Panc1 (cell line): ENCODE measurements at regions not wholly inside any gene's neighbourhood (a gene's known extent, or its start where the extent isn't known, plus 50 kb on each side); places are given as distances from the start of the nearest gene placed in this dataset.

ENCODE experiments used
- ATAC-seq: fragments of 200-7000 bp; cut with Tn5 transposase; 2 replicates; pipeline ENCODE4 v1.9.1; 2020; ENCODE audit warnings: mild to moderate bottlenecking, moderate library complexity
- BruUV-seq: library from RNA; stranded (reverse); fragments of 400-500 nt; replicated peaks from 2 replicates; lab custom pipeline; 2021; lab: Mats Ljungman, UMichigan
- CTCF ChIA-PET: fragments of 300-600 bp; sonication (Branson Sonifier 250); formaldehyde crosslinking; loops from one replicate; lab custom pipeline; 2022; ENCODE audit warnings: antibody characterized with exemption; lab: Charles Lee
- POLR2A ChIA-PET: fragments of 300-600 bp; sonication (Branson Sonifier 250); formaldehyde crosslinking; loops from one replicate; lab custom pipeline; 2022; ENCODE audit warnings: antibody characterized with exemption; lab: Charles Lee
- DNase-seq: peaks from one replicate; pipeline ENCODE4 v3.0.0-alpha.2; 2010; ENCODE audit warnings: low read depth, low spot score
- H3K27ac ChIP-seq: 2 replicates; pipeline ENCODE4 v1.5.1; 2011; ENCODE audit warnings: mild to moderate bottlenecking, low read length, inconsistent platforms
- H3K27me3 ChIP-seq: fragments of 200-500 bp; sonication (Bioruptor generic); 2 replicates; pipeline ENCODE4 v1.6.0; 2014; ENCODE audit warnings: low read length, inconsistent platforms; ENCODE audit not compliant: control insufficient read depth, insufficient read depth
- H3K36me3 ChIP-seq: fragments of 200-500 bp; sonication (Bioruptor generic); 2 replicates; pipeline ENCODE4 v1.5.1; 2014; ENCODE audit warnings: inconsistent platforms, mild to moderate bottlenecking, low read length, moderate library complexity; ENCODE audit not compliant: control insufficient read depth, insufficient read depth
- H3K4me1 ChIP-seq: 2 replicates; pipeline ENCODE4 v1.5.1; 2011; ENCODE audit warnings: inconsistent platforms, mild to moderate bottlenecking, low read length, moderate library complexity; ENCODE audit not compliant: control insufficient read depth, insufficient read depth
- H3K4me3 ChIP-seq, 2 experiments: 2 replicates each; pipeline ENCODE4 v1.5.1; 2011 to 2012; ENCODE audit warnings: low read depth in 2 of 2, low read length in 2 of 2, mild to moderate bottlenecking in 2 of 2, inconsistent platforms in 1 of 2, moderate library complexity in 1 of 2
- H3K9me3 ChIP-seq: fragments of 200-500 bp; sonication (Bioruptor generic); 2 replicates; pipeline ENCODE4 v1.5.1; 2014; ENCODE audit warnings: low read depth, mild to moderate bottlenecking, inconsistent platforms, low read length, moderate library complexity; ENCODE audit not compliant: control insufficient read depth, insufficient read depth
- CTCF ChIP-seq: fragments of 450-650 bp; IDR thresholded peaks from 2 replicates; pipeline ENCODE4 v1.5.1; 2017; ENCODE audit warnings: mild to moderate bottlenecking
- POLR2AphosphoS5 ChIP-seq: IDR thresholded peaks from 2 replicates; pipeline ENCODE4 v1.6.1; 2012; ENCODE audit warnings: mild to moderate bottlenecking, low read depth, low read length, moderate library complexity
- SIN3A ChIP-seq: IDR thresholded peaks from 2 replicates; pipeline ENCODE4 v1.6.1; 2012; ENCODE audit warnings: low read depth, mild to moderate bottlenecking, low read length, moderate library complexity, borderline replicate concordance; ENCODE audit not compliant: insufficient read depth
- TCF7L2 ChIP-seq: IDR thresholded peaks from 2 replicates; pipeline ENCODE4 v1.6.1; 2011; ENCODE audit warnings: mild to moderate bottlenecking, low read depth, low read length, inconsistent platforms
- in situ Hi-C: cut with HindIII; loops from 2 replicates; pipeline ENCODE4 v1.10.0; 2016; ENCODE audit warnings: low sequenced_read_pairs, low pct_unique_long_range_greater_than_20kb
- intact Hi-C: fragments of 100-400 bp; cut with micrococcal nuclease; formaldehyde crosslinking; loops from one replicate; pipeline ENCODE4 v1.10.0; 2022; ENCODE audit not compliant: unreplicated experiment
- TF ChIP-seq, protein P1 (sequence below), 2 experiments: IDR thresholded peaks; 2 replicates each; pipeline ENCODE4 v1.6.1; 2011 to 2012; ENCODE audit warnings: low read depth in 2 of 2, control low read depth in 1 of 2, low read length in 1 of 2, mild to moderate bottlenecking in 1 of 2, moderate library complexity in 1 of 2; ENCODE audit not compliant: insufficient read depth in 1 of 2

- Histone ChIP-seq H3K36me3 (no peaks in the 10 kb centered on the region), H3K9me3 (no peaks in the 10 kb centered on the region), H3K4me1 (no peaks in the 10 kb centered on the region), H3K27ac (no peak overlapping the region), H3K4me3 (no peak overlapping the region), H3K27me3 (peaks cover 13% of the 10 kb centered on the region)
- in situ Hi-C loops: no loop called here
- TF ChIP-seq TCF7L2: no peak
- TF ChIP-seq POLR2AphosphoS5: no peak
- TF ChIP-seq SIN3A: no peak
- TF ChIP-seq CTCF: no peak
- TF ChIP-seq, protein P1, sequence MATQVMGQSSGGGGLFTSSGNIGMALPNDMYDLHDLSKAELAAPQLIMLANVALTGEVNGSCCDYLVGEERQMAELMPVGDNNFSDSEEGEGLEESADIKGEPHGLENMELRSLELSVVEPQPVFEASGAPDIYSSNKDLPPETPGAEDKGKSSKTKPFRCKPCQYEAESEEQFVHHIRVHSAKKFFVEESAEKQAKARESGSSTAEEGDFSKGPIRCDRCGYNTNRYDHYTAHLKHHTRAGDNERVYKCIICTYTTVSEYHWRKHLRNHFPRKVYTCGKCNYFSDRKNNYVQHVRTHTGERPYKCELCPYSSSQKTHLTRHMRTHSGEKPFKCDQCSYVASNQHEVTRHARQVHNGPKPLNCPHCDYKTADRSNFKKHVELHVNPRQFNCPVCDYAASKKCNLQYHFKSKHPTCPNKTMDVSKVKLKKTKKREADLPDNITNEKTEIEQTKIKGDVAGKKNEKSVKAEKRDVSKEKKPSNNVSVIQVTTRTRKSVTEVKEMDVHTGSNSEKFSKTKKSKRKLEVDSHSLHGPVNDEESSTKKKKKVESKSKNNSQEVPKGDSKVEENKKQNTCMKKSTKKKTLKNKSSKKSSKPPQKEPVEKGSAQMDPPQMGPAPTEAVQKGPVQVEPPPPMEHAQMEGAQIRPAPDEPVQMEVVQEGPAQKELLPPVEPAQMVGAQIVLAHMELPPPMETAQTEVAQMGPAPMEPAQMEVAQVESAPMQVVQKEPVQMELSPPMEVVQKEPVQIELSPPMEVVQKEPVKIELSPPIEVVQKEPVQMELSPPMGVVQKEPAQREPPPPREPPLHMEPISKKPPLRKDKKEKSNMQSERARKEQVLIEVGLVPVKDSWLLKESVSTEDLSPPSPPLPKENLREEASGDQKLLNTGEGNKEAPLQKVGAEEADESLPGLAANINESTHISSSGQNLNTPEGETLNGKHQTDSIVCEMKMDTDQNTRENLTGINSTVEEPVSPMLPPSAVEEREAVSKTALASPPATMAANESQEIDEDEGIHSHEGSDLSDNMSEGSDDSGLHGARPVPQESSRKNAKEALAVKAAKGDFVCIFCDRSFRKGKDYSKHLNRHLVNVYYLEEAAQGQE (IDR thresholded peaks at IDR 0.05; ENCODE audit: insufficient read depth in 1 of 2, low read depth in 2 of 2, low read length in 1 of 2): no peak
- ChIA-PET POLR2A (no interaction called here), CTCF (no interaction called here)
- no TSS peak for BruUV-seq
- ATAC-seq (no peak), DNase-seq (no peak)
- intact Hi-C loops: no loop called here
Observed at GRCh38 chr6:167515873-167516507, 191.1 kb downstream of the TTLL2 start.

- in situ Hi-C loops: no loop called here
- Histone ChIP-seq H3K4me3 (no peak overlapping the region), H3K4me1 (no peaks in the 10 kb centered on the region), H3K27me3 (peaks cover 15% of the 10 kb centered on the region), H3K9me3 (no peaks in the 10 kb centered on the region), H3K27ac (no peak overlapping the region), H3K36me3 (no peaks in the 10 kb centered on the region)
- no TSS peak for BruUV-seq
- intact Hi-C loops: no loop called here
- CTCF ChIA-PET: no interaction called here
- DNase-seq (no peak), ATAC-seq (no peak)
- POLR2A ChIA-PET: no interaction called here
- TF ChIP-seq, protein P1 (IDR thresholded peaks at IDR 0.05; ENCODE audit: insufficient read depth in 1 of 2, low read depth in 2 of 2, low read length in 1 of 2): no peak
- TF ChIP-seq SIN3A (no peak), POLR2AphosphoS5 (no peak), CTCF (no peak), TCF7L2 (no peak)
Observed at GRCh38 chr6:167517254-167517916, 192.5 kb downstream of the TTLL2 start.
